Liver (tissue), 3 donors: ENCODE measurements at regions not wholly inside any gene's neighbourhood (a gene's known extent, or its start where the extent isn't known, plus 50 kb on each side); places are given as distances from the start of the nearest gene placed in this dataset.
"Not testable (repeated sequence)": the region's sequence is repeated elsewhere in the genome, so short reads cannot be mapped to it uniquely, and the experiment has no call there.

ENCODE experiments used
- RXRA ChIP-seq, 2 donors: IDR thresholded peaks; 2 replicates each; pipeline ENCODE4 v1.6.1; 2017 to 2018; ENCODE audit warnings: antibody characterized with exemption in 2 of 2, mild to moderate bottlenecking in 1 of 2
- TAF1 ChIP-seq: conservative IDR thresholded peaks from 2 replicates; pipeline ENCODE4 v1.6.1; 2016; ENCODE audit warnings: antibody characterized with exemption, mild to moderate bottlenecking
- TF ChIP-seq, protein P1 (sequence below): fragments of 150-350 bp; IDR thresholded peaks from 2 replicates; pipeline ENCODE4 v1.5.1; 2017; ENCODE audit warnings: improper control_type of control experiment, low read depth, low read length; ENCODE audit not compliant: missing input control
- donor health status: healthy.
- donor health status: healthy.

DNA sequence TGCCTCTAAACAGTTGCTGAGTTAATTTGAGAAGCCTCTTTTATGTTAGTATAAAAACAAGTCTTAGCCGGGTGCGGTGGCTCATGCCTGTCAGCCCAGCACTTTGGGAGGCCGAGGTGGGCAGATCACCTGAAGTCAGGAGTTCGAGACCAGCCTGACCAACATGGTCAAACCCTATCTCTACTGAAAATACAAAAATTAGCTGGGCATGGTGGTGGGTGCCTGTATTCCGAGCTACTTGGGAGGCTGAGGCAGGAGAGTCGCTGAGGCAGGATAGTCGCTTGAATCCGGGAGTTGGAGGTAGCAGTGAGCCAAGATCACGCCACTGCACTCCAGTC, 317.5 kb downstream of the QKI start:
- TF ChIP-seq, protein P1, sequence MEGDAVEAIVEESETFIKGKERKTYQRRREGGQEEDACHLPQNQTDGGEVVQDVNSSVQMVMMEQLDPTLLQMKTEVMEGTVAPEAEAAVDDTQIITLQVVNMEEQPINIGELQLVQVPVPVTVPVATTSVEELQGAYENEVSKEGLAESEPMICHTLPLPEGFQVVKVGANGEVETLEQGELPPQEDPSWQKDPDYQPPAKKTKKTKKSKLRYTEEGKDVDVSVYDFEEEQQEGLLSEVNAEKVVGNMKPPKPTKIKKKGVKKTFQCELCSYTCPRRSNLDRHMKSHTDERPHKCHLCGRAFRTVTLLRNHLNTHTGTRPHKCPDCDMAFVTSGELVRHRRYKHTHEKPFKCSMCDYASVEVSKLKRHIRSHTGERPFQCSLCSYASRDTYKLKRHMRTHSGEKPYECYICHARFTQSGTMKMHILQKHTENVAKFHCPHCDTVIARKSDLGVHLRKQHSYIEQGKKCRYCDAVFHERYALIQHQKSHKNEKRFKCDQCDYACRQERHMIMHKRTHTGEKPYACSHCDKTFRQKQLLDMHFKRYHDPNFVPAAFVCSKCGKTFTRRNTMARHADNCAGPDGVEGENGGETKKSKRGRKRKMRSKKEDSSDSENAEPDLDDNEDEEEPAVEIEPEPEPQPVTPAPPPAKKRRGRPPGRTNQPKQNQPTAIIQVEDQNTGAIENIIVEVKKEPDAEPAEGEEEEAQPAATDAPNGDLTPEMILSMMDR: not testable (repeated sequence)
- not testable (repeated sequence) for TF ChIP-seq TAF1; RXRA (IDR thresholded peaks at IDR 0.05)
